ENCODE measurements at regions not wholly inside any gene's neighbourhood (a gene's known extent, or its start where the extent isn't known, plus 50 kb on each side); places are given as distances from the start of the nearest gene placed in this dataset.

- no peak for TF ChIP-seq CTCF (IDR thresholded peaks at IDR 0.05; ENCODE audit: control insufficient read depth, insufficient read depth, low read depth, low read length, missing control alignments)
- H3K4me3 ChIP-seq (ENCODE audit: control insufficient read depth, low read depth, low read length): no peak overlapping the region
- DNase-seq (ENCODE audit: low read depth): no peak
Observed at GRCh38 chr11:69969890-69970784, 108.0 kb upstream of the ANO1 start.

DNA sequence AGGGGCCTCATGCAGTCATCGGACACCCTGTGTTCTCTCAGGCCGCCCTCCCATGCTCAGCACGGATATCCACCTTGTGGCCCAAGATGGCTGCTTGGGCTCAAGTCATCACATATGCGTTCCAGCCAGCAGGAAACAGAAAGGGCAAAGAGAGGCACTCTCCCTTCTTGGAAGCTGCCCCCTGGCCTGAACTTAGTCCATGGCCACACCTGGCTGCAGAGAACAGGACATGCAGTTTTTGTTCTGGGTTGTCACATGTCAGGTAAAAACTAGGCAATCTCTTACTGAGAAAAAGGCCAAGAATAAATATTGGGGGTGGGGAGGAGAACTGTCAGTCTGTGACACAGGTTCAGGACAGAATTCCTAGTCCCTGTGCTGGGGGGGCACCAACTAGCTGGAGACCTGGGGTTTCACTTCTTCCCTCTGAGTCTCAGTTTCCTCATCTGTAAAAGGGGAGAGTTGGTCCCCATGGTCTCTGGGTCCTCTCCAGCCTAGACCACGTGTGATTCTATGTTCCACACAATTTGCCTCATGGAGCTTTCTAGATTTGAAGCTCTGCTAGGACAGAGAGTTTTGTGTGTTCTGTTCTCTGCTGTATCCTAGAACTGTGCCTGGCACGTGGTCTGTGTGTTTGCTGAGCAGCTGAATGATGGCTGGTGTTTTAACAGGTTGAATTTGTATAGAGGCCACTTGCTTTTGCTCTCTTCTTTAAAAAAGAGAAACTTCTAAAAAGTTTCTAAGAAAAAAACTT, 107.2 kb upstream of the ANO1 start:
- no peak for TF ChIP-seq CTCF (IDR thresholded peaks at IDR 0.05; ENCODE audit: control insufficient read depth, insufficient read depth, low read depth, low read length, missing control alignments)
- DNase-seq (ENCODE audit: low read depth): no peak
- H3K4me3 ChIP-seq (ENCODE audit: control insufficient read depth, low read depth, low read length): no peak overlapping the region

DNA sequence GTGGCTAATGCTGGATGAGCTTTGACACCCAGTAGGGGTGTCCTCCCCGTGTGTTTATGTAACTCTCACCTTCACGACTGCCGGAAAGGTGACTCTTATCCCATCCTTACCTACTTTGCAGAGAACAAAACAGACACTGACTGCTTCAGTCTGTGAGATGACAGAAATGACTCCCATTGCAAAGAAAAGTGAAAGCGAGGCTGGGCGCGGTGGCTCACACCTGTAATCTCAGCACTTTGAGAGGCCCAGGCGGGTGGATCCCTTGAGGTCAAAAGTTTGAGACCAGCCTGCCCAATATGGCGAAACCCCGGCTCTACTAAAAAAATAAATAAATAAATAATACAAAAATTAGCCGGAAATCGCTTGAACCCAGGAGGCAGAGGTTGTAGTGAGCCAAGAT, 106.4 kb upstream of the ANO1 start:
- no peak for TF ChIP-seq CTCF (IDR thresholded peaks at IDR 0.05; ENCODE audit: control insufficient read depth, insufficient read depth, low read depth, low read length, missing control alignments)
- no peak overlapping the region for H3K4me3 ChIP-seq (ENCODE audit: control insufficient read depth, low read depth, low read length)
- no peak for DNase-seq (ENCODE audit: low read depth)

DNA sequence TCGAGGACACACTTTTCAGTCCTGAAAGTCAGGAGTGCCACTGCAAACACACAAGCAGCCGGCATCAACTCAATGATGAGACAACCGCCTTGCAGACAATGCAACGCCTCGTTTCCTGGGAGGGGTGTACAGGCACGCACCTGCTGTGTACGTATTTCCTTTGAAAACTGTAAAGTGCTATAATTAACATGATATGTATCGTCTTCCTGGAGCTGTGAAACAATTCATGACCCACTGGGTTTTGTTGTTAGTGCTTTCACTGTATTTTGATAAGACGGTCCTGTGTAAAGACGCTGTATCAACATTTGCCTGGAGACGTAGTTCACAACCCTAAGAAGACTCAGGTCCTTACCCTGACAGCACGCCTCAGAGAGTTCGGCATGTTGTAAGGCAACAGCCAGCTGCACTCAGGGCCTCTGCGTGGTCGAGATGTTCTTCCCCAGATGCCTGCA, 105.7 kb upstream of the ANO1 start:
- H3K4me3 ChIP-seq (ENCODE audit: control insufficient read depth, low read depth, low read length): no peak overlapping the region
- no peak for DNase-seq (ENCODE audit: low read depth)
- no peak for TF ChIP-seq CTCF (IDR thresholded peaks at IDR 0.05; ENCODE audit: control insufficient read depth, insufficient read depth, low read depth, low read length, missing control alignments)

GRCh38 chr11:69974528-69974927, 103.6 kb upstream of the ANO1 start:
- no peak for DNase-seq (ENCODE audit: low read depth)
- TF ChIP-seq CTCF (IDR thresholded peaks at IDR 0.05; ENCODE audit: control insufficient read depth, insufficient read depth, low read depth, low read length, missing control alignments): no peak

DNA sequence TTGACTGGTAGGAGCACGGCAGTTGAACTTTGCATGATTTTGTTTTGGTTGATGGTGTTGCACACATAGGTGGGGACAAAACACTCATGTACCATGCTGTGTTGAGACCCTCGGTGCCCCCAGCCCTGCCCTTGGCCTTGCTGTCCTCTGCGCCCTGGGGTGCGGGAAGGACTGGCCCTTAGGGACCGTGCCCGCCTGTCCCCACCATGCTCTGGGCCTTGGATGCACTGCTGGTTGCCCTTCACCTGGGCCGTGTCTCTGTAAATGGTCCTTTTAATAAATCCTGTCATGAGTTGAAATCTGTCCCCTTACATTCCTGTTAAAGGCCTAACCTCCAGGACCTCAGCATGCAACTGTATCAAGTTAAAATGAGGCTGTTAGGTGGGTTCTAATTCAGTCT, 102.3 kb upstream of the ANO1 start:
- H3K4me3 ChIP-seq (ENCODE audit: control insufficient read depth, low read depth, low read length): no peak overlapping the region
- no peak for TF ChIP-seq CTCF (IDR thresholded peaks at IDR 0.05; ENCODE audit: control insufficient read depth, insufficient read depth, low read depth, low read length, missing control alignments)
- no peak for DNase-seq (ENCODE audit: low read depth)

More at GRCh38 chr11:69974528-69974927, 103.6 kb upstream of the ANO1 start:
- no peak overlapping the region for H3K4me3 ChIP-seq (ENCODE audit: control insufficient read depth, low read depth, low read length)

Data from AG09309 (cell line).